Stomach (tissue), 4 donors: ENCODE measurements at regions not wholly inside any gene's neighbourhood (a gene's known extent, or its start where the extent isn't known, plus 50 kb on each side); places are given as distances from the start of the nearest gene placed in this dataset.

ENCODE experiments used
- CTCF ChIP-seq, 7 experiments: fragments of 450-650 bp in 4 of 7; fragments of 200-600 bp in 3 of 7; sonication (generic) in 3 of 7; IDR thresholded peaks; one replicate each; pipeline ENCODE4 v1.5.1; 2016 to 2019; ENCODE audit warnings: antibody characterized with exemption in 7 of 7, control low read depth in 2 of 7, mild to moderate bottlenecking in 1 of 7
- EP300 ChIP-seq: sonication (generic); formaldehyde crosslinking; IDR thresholded peaks from one replicate; pipeline ENCODE4 v1.6.1; 2017; ENCODE audit warnings: antibody characterized with exemption
- POLR2A ChIP-seq, 4 donors: fragments of 450-650 bp; IDR thresholded peaks; one replicate each; pipeline ENCODE4 v1.6.1; 2016; ENCODE audit warnings: antibody characterized with exemption in 4 of 4, control low read depth in 2 of 4, mild to moderate bottlenecking in 1 of 4, moderate library complexity in 1 of 4

DNA sequence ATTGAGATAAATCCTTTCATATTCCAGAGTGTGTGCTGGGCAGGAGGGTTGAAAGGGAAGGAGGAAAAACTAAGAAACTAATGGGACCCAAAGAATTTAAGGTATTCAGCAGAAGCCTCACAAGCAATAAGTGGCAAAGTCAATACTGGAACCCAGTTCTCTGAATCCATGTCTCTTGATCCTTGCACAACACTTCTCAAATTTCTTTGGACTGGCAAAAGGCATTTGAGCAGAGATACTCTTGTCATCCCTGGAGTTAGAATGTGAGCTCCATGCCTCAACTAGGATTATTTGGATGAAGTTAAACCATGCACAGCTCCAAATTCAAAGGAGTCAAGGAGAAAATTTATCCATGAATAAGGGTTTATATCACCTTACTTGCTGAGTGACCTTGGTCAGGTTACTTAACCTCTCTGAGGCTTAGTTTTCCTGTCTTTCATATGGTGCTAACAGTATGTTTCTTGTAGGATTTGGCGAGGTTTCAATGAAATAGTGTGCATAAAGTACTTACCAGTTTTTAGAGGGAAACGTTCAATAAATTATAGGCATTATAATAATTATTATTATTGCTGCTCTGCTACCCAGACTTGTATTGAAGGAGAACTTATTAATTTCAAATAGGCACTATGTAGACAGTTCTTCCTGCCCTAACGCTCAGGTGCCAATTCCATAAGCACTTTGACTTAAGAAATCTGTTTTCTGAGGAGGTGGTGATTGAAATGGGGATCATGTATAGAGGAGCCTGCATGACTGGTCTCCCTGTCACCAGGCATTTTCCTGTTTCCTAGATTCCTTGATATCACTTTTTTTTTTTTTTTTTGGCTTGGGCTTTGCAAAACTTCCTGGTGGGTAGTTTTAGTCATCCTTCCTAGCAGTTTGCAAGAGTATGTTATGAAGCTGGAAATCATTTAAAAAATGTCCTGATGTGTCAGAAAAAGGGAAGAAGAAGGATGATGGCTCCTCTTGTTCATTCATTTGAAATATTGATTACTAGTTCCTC is 125.0 kb upstream of the JUN start:
- TF ChIP-seq CTCF (IDR thresholded peaks at IDR 0.05) (no peak), EP300 (no peak), POLR2A (IDR thresholded peaks at IDR 0.05) (no peak)
